CD14-positive monocyte (primary cell): ENCODE measurements at regions not wholly inside any gene's neighbourhood (a gene's known extent, or its start where the extent isn't known, plus 50 kb on each side); places are given as distances from the start of the nearest gene placed in this dataset.
"Not testable (repeated sequence)": the region's sequence is repeated elsewhere in the genome, so short reads cannot be mapped to it uniquely, and the experiment has no call there.

ENCODE experiments used
- DNase-seq, 3 donors: peaks; one replicate each; pipeline ENCODE4 v3.0.0-alpha.2; 2011 to 2022
- H2AFZ ChIP-seq: 2 replicates; pipeline ENCODE4 v1.6.0; 2012; ENCODE audit warnings: mild to moderate bottlenecking, low read depth, low read length, inconsistent platforms; ENCODE audit not compliant: insufficient read depth, poor library complexity, severe bottlenecking
- H3K27ac ChIP-seq, 2 donors: 1 replicate in 1 of 2; 2 replicates in 1 of 2; pipeline ENCODE4 v1.5.1; 2012 to 2013; ENCODE audit warnings: low read length in 2 of 2, control low read depth in 1 of 2, inconsistent platforms in 1 of 2, low read depth in 1 of 2, mild to moderate bottlenecking in 1 of 2
- H3K27me3 ChIP-seq, 2 donors: one replicate each; pipeline versions ENCODE4 v1.6.0 to v1.6.1; 2011 to 2013; ENCODE audit warnings: low read length in 2 of 2; ENCODE audit not compliant: control insufficient read depth in 2 of 2, insufficient read depth in 2 of 2
- H3K36me3 ChIP-seq, 2 donors: replicated peaks in 1 of 2; 1 replicate in 1 of 2; 2 replicates in 1 of 2; pipeline versions ENCODE4 v1.5.1 to v1.6.1; 2012 to 2013; ENCODE audit warnings: low read length in 2 of 2, control low read depth in 1 of 2, inconsistent platforms in 1 of 2, mild to moderate bottlenecking in 1 of 2; ENCODE audit not compliant: insufficient read depth in 2 of 2, control insufficient read depth in 1 of 2
- H3K4me1 ChIP-seq, 2 donors: 1 replicate in 1 of 2; 2 replicates in 1 of 2; pipeline versions ENCODE4 v1.5.1 to v1.6.1; 2012 to 2013; ENCODE audit warnings: low read length in 2 of 2, control low read depth in 1 of 2, inconsistent platforms in 1 of 2, mild to moderate bottlenecking in 1 of 2, moderate library complexity in 1 of 2; ENCODE audit not compliant: insufficient read depth in 2 of 2, control insufficient read depth in 1 of 2
- H3K4me2 ChIP-seq: replicated peaks from 2 replicates; pipeline ENCODE3; 2012; ENCODE audit warnings: low read length, moderate library complexity, mild to moderate bottlenecking; ENCODE audit not compliant: poor library complexity, severe bottlenecking; ENCODE audit errors: extremely low read depth
- H3K4me3 ChIP-seq, 3 experiments: fragments of 200-600 bp in 1 of 3; sonication (generic) in 1 of 3; replicated peaks in 1 of 3; 1 replicate in 2 of 3; 2 replicates in 1 of 3; pipeline ENCODE4 v1.5.1; 2011 to 2013; ENCODE audit warnings: low read length in 3 of 3, mild to moderate bottlenecking in 3 of 3, control low read depth in 2 of 3, low read depth in 2 of 3, inconsistent platforms in 1 of 3, moderate library complexity in 1 of 3
- H3K79me2 ChIP-seq: 2 replicates; pipeline ENCODE4 v1.6.0; 2012; ENCODE audit warnings: mild to moderate bottlenecking, control low read depth, inconsistent platforms, low read length, moderate library complexity; ENCODE audit not compliant: insufficient read depth
- H3K9ac ChIP-seq: 2 replicates; pipeline ENCODE4 v1.6.0; 2017; ENCODE audit warnings: low read length, mild to moderate bottlenecking; ENCODE audit not compliant: insufficient read depth, poor library complexity, severe bottlenecking
- H3K9me3 ChIP-seq, 2 donors: replicated peaks in 1 of 2; 1 replicate in 1 of 2; 2 replicates in 1 of 2; pipeline versions ENCODE4 v1.5.1 to v1.6.1; 2012 to 2013; ENCODE audit warnings: low read length in 2 of 2, control low read depth in 1 of 2; ENCODE audit not compliant: control insufficient read depth in 1 of 2, insufficient read depth in 1 of 2
- H4K20me1 ChIP-seq: 2 replicates; pipeline ENCODE4 v1.6.0; 2012; ENCODE audit warnings: mild to moderate bottlenecking, low read length, control low read depth, moderate library complexity; ENCODE audit not compliant: insufficient read depth
- H3K27ac Mint-ChIP-seq, 7 donors: one replicate each; pipeline ENCODE4 v1.8.0; 2020; ENCODE audit warnings: mild to moderate bottlenecking in 7 of 7, mixed read lengths in 7 of 7, moderate library complexity in 6 of 7, inconsistent platforms in 2 of 7
- H3K27me3 Mint-ChIP-seq, 3 donors: one replicate each; pipeline ENCODE4 v1.8.0; 2021 to 2022; ENCODE audit warnings: low read depth in 3 of 3, mild to moderate bottlenecking in 3 of 3, mixed read lengths in 3 of 3, moderate library complexity in 3 of 3, inconsistent platforms in 1 of 3
- H3K36me3 Mint-ChIP-seq, 2 donors: one replicate each; pipeline ENCODE4 v1.8.0; 2020; ENCODE audit warnings: mixed read lengths in 2 of 2, inconsistent platforms in 1 of 2, mild to moderate bottlenecking in 1 of 2
- H3K4me1 Mint-ChIP-seq: one replicate; pipeline ENCODE4 v1.8.0; 2020; ENCODE audit warnings: mild to moderate bottlenecking, mixed read lengths
- H3K4me3 Mint-ChIP-seq, 2 donors: one replicate each; pipeline ENCODE4 v1.8.0; 2020; ENCODE audit warnings: mild to moderate bottlenecking in 2 of 2, mixed read lengths in 2 of 2, moderate library complexity in 1 of 2
- H3K9me3 Mint-ChIP-seq, 7 donors: one replicate each; pipeline ENCODE4 v1.8.0; 2020 to 2022; ENCODE audit warnings: mixed read lengths in 7 of 7, mild to moderate bottlenecking in 6 of 7, moderate library complexity in 6 of 7, inconsistent platforms in 2 of 7
- WGBS: methylation state at CpG from one replicate; pipeline ENCODE4 v1.1.5; 2013; ENCODE audit warnings: missing lambda C conversion rate; ENCODE audit not compliant: insufficient coverage; 5-methylcytosine and 5-hydroxymethylcytosine counted together
- intact Hi-C, 2 donors: fragments of 100-400 bp; cut with micrococcal nuclease; formaldehyde crosslinking; loops; one replicate each; pipeline versions ENCODE4 v1.15.0 to v1.15.1; 2023
- TF ChIP-seq, protein P1 (sequence below): fragments of 200-600 bp; IDR thresholded peaks from one replicate; pipeline ENCODE4 v1.8.0; 2022; ENCODE audit warnings: antibody characterized with exemption, mild to moderate bottlenecking

DNA sequence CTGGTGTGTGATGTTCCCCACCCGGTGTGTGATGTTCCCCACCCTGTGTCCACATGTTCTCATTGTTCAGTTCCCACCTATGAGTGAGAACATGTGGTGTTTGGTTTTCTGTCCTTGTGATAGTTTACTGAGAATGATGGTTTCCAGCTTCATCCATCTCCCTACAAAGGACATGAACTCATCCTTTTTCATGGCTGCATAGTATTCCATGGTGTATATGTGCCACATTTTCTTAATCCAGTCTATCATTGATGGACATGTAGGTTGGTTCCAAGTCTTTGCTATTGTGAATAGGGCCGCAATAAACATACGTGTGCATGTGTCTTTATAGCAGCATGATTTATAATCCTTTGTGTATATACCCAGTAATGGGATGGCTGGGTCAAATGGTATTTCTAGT, 201.5 kb upstream of the IRAK1BP1 start:
- H3K9me3 Mint-ChIP-seq, DNase-seq, H3K27me3 Mint-ChIP-seq, H3K36me3 ChIP-seq, H3K27me3 ChIP-seq, H3K4me1 ChIP-seq, H4K20me1 ChIP-seq, H3K9ac ChIP-seq, H3K4me2 ChIP-seq, H3K4me1 Mint-ChIP-seq, H3K4me3 ChIP-seq, H3K27ac ChIP-seq, H3K9me3 ChIP-seq, H3K27ac Mint-ChIP-seq, intact Hi-C loops, H3K4me3 Mint-ChIP-seq, H3K36me3 Mint-ChIP-seq, H2AFZ ChIP-seq, H3K79me2 ChIP-seq: not testable (repeated sequence)
- no CpG with 5 or more reads among the region's 3 CpGs for WGBS

DNA sequence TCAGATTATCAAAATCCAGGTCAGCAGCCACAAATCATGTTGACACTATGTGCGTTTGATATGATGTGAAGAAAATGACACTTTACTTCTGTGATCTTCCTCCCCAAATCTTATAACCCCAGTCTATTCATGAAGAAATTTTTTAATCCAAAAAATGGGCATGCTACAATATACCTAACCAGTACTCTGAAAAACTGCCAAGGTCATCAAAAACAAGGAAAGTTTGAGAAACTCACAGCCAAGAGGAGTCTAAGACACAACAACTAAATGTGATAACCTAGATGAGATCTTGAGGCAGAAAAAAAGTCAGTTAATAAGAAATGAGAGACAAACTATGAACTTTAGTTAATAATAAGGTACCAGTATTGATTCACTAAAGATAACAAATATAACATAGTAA, 200.6 kb upstream of the IRAK1BP1 start:
- Mint-ChIP-seq H3K9me3 (peaks cover 0 to 4% (median 0%) of the 10 kb centered on the region in 7 donors), H3K36me3 (no peaks in the 10 kb centered on the region), H3K4me3 (no peak overlapping the region), H3K4me1 (no peaks in the 10 kb centered on the region), H3K27ac (no peak overlapping the region), H3K27me3 (peaks cover 0 to 1% (median 0%) of the 10 kb centered on the region in 3 donors)
- H3K4me2 ChIP-seq = no peak overlapping the region
- no peaks in the 10 kb centered on the region for H3K79me2 ChIP-seq
- no peak overlapping the region for H3K4me3 ChIP-seq
- WGBS = no CpG with 5 or more reads among the region's 1 CpG
- TF ChIP-seq, protein P1, sequence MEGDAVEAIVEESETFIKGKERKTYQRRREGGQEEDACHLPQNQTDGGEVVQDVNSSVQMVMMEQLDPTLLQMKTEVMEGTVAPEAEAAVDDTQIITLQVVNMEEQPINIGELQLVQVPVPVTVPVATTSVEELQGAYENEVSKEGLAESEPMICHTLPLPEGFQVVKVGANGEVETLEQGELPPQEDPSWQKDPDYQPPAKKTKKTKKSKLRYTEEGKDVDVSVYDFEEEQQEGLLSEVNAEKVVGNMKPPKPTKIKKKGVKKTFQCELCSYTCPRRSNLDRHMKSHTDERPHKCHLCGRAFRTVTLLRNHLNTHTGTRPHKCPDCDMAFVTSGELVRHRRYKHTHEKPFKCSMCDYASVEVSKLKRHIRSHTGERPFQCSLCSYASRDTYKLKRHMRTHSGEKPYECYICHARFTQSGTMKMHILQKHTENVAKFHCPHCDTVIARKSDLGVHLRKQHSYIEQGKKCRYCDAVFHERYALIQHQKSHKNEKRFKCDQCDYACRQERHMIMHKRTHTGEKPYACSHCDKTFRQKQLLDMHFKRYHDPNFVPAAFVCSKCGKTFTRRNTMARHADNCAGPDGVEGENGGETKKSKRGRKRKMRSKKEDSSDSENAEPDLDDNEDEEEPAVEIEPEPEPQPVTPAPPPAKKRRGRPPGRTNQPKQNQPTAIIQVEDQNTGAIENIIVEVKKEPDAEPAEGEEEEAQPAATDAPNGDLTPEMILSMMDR = no peak
- no peaks in the 10 kb centered on the region for H3K9me3 ChIP-seq
- H2AFZ ChIP-seq = no peak overlapping the region
- no peaks in the 10 kb centered on the region for H3K36me3 ChIP-seq
- H3K4me1 ChIP-seq = no peaks in the 10 kb centered on the region
- no peak for DNase-seq
- H3K27ac ChIP-seq = no peak overlapping the region
- no peak overlapping the region for H3K9ac ChIP-seq
- no peaks in the 10 kb centered on the region for H4K20me1 ChIP-seq
- intact Hi-C loops = no loop called here
- H3K27me3 ChIP-seq = no peaks in the 10 kb centered on the region
